Hepatocyte (in vitro differentiated cells): ENCODE measurements at regions not wholly inside any gene's neighbourhood (a gene's known extent, or its start where the extent isn't known, plus 50 kb on each side); places are given as distances from the start of the nearest gene placed in this dataset.
"Not testable (repeated sequence)": the region's sequence is repeated elsewhere in the genome, so short reads cannot be mapped to it uniquely, and the experiment has no call there.

Experiments used
- DNase-seq: peaks from one replicate; pipeline ENCODE4 v3.0.0-alpha.2; 2016; ENCODE audit warnings: low spot score
- H2AFZ ChIP-seq: fragments of 200-600 bp; sonication (generic); 2 replicates; pipeline ENCODE4 v1.6.0; 2016; ENCODE audit warnings: antibody characterized with exemption, mild to moderate bottlenecking
- H3K27ac ChIP-seq: fragments of 200-600 bp; sonication (generic); 2 replicates; pipeline ENCODE4 v1.5.1; 2016; ENCODE audit warnings: mild to moderate bottlenecking
- H3K27me3 ChIP-seq: fragments of 200-600 bp; sonication (generic); 2 replicates; pipeline ENCODE4 v1.6.1; 2016
- H3K36me3 ChIP-seq: fragments of 200-600 bp; sonication (generic); replicated peaks from 2 replicates; pipeline ENCODE4 v1.5.1; 2016; ENCODE audit warnings: low read depth; ENCODE audit not compliant: insufficient read depth
- H3K4me1 ChIP-seq: fragments of 200-600 bp; sonication (generic); 2 replicates; pipeline ENCODE4 v1.5.1; 2016; ENCODE audit warnings: mild to moderate bottlenecking, moderate library complexity; ENCODE audit not compliant: insufficient read depth
- H3K4me2 ChIP-seq: fragments of 200-600 bp; sonication (generic); 2 replicates; pipeline ENCODE4 v1.6.0; 2016
- H3K4me3 ChIP-seq: fragments of 200-600 bp; sonication (generic); 2 replicates; pipeline ENCODE4 v1.5.1; 2016; ENCODE audit warnings: mild to moderate bottlenecking
- H3K79me2 ChIP-seq: fragments of 200-600 bp; sonication (generic); 2 replicates; pipeline ENCODE4 v1.6.0; 2017; ENCODE audit warnings: mild to moderate bottlenecking
- H3K9me2 ChIP-seq: fragments of 200-600 bp; sonication (generic); replicated peaks from 2 replicates; pipeline ENCODE4 v1.6.0; 2017; ENCODE audit warnings: mild to moderate bottlenecking; ENCODE audit not compliant: insufficient read depth
- H3K9me3 ChIP-seq: fragments of 200-600 bp; sonication (generic); 2 replicates; pipeline ENCODE4 v1.5.1; 2016; ENCODE audit warnings: low read depth, mild to moderate bottlenecking
- H4K20me1 ChIP-seq: fragments of 200-600 bp; sonication (generic); 2 replicates; pipeline ENCODE4 v1.6.0; 2016; ENCODE audit warnings: mild to moderate bottlenecking; ENCODE audit not compliant: insufficient read depth, poor library complexity, severe bottlenecking
- CTCF ChIP-seq: fragments of 200-600 bp; sonication (generic); IDR thresholded peaks from 2 replicates; pipeline ENCODE4 v1.5.1; 2016; ENCODE audit warnings: antibody characterized with exemption, mild to moderate bottlenecking; ENCODE audit not compliant: poor library complexity
- EZH2 ChIP-seq: fragments of 200-600 bp; sonication (generic); IDR thresholded peaks from 2 replicates; pipeline ENCODE4 v1.6.1; 2016; ENCODE audit warnings: antibody characterized with exemption, mild to moderate bottlenecking, borderline replicate concordance
- EZH2phosphoT487 ChIP-seq: fragments of 200-600 bp; sonication (generic); IDR thresholded peaks from one replicate; pipeline ENCODE4 v1.6.1; 2018; ENCODE audit warnings: antibody characterized with exemption, mild to moderate bottlenecking, low read depth, moderate library complexity; ENCODE audit not compliant: unreplicated experiment, severe bottlenecking
- WGBS: methylation state at CpG from one replicate; pipeline ENCODE4 v1.1.6; 2016; ENCODE audit warnings: low lambda C conversion rate; ENCODE audit errors: missing lambda C conversion rate; 5-methylcytosine and 5-hydroxymethylcytosine counted together

GRCh38 chr3:178349218-178349596 is 187.0 kb upstream of the KCNMB2 start:
- H3K36me3 ChIP-seq, H3K27me3 ChIP-seq, H3K9me3 ChIP-seq, H3K4me2 ChIP-seq, H3K27ac ChIP-seq, H3K9me2 ChIP-seq, H4K20me1 ChIP-seq, DNase-seq, H3K4me3 ChIP-seq, H3K79me2 ChIP-seq, H2AFZ ChIP-seq: not testable (repeated sequence)
- 99% methylated on average over 4 of the region's 4 CpGs for WGBS
- H3K4me1 ChIP-seq: peaks cover 31% of the 10 kb centered on the region

GRCh38 chr3:178350763-178351162 is 185.5 kb upstream of the KCNMB2 start:
- DNase-seq: no peak
- no peaks in the 10 kb centered on the region for H4K20me1 ChIP-seq
- peaks cover 31% of the 10 kb centered on the region for H3K4me1 ChIP-seq
- 60% methylated on average over 3 of the region's 3 CpGs for WGBS
- H3K9me2 ChIP-seq: no peaks in the 10 kb centered on the region
- TF ChIP-seq CTCF: no peak
- TF ChIP-seq EZH2phosphoT487: no peak
- no peak for TF ChIP-seq EZH2
- no peak overlapping the region for H2AFZ ChIP-seq
- peak overlapping the region; percentile 14 for H3K27ac ChIP-seq
- H3K36me3 ChIP-seq: no peaks in the 10 kb centered on the region
- no peaks in the 10 kb centered on the region for H3K79me2 ChIP-seq
- no peak overlapping the region for H3K4me3 ChIP-seq
- peak overlapping the region; percentile 1 for H3K4me2 ChIP-seq
- H3K27me3 ChIP-seq: no peaks in the 10 kb centered on the region
- H3K9me3 ChIP-seq: no peaks in the 10 kb centered on the region

- no peaks in the 10 kb centered on the region for H3K9me3 ChIP-seq
- TF ChIP-seq EZH2 (no peak), CTCF (no peak), EZH2phosphoT487 (no peak)
- H2AFZ ChIP-seq: no peak overlapping the region
- H3K27me3 ChIP-seq: no peaks in the 10 kb centered on the region
- H3K9me2 ChIP-seq: no peaks in the 10 kb centered on the region
- H3K4me1 ChIP-seq: peaks cover 31% of the 10 kb centered on the region
- no peak overlapping the region for H3K4me3 ChIP-seq
- peak; percentile 70 for DNase-seq
- 11% methylated on average over 3 of the region's 3 CpGs for WGBS
- peak overlapping the region; percentile 27 for H3K4me2 ChIP-seq
- H3K36me3 ChIP-seq: no peaks in the 10 kb centered on the region
- no peaks in the 10 kb centered on the region for H3K79me2 ChIP-seq
- peak overlapping the region; percentile 58 for H3K27ac ChIP-seq
- H4K20me1 ChIP-seq: no peaks in the 10 kb centered on the region
Measured at GRCh38 chr3:178352326-178353005, 183.8 kb upstream of the KCNMB2 start.

GRCh38 chr3:178353006-178353694 is 183.1 kb upstream of the KCNMB2 start:
- Histone ChIP-seq H3K4me1 (peaks cover 31% of the 10 kb centered on the region), H3K27me3 (no peaks in the 10 kb centered on the region), H3K79me2 (no peaks in the 10 kb centered on the region), H4K20me1 (no peaks in the 10 kb centered on the region), H3K36me3 (no peaks in the 10 kb centered on the region), H3K4me3 (no peak overlapping the region), H2AFZ (no peak overlapping the region), H3K4me2 (peak overlapping the region; percentile 27), H3K27ac (no peak overlapping the region), H3K9me3 (no peaks in the 10 kb centered on the region), H3K9me2 (no peaks in the 10 kb centered on the region)
- 38% methylated on average over 1 of the region's 1 CpG for WGBS
- TF ChIP-seq EZH2phosphoT487: no peak
- TF ChIP-seq EZH2: no peak
- no peak for TF ChIP-seq CTCF
- no peak for DNase-seq
